GM21423 (cell line): ENCODE measurements at regions not wholly inside any gene's neighbourhood (a gene's known extent, or its start where the extent isn't known, plus 50 kb on each side); places are given as distances from the start of the nearest gene placed in this dataset.
A peak's percentile ranks its signal among the peaks of the same experiment; 100 is the strongest.

Source experiments
- ATAC-seq: cut with Tn5 transposase; IDR thresholded peaks from one replicate; pipeline ENCODE4 v1.9.1; 2021; ENCODE audit warnings: mild to moderate bottlenecking, moderate library complexity; ENCODE audit not compliant: unreplicated experiment

GRCh38 chr14:101064121-101064661 lies 160.7 kb upstream of the RTL1 start:
- ATAC-seq = no peak

GRCh38 chr14:101064718-101065117 lies 161.2 kb upstream of the RTL1 start:
- no peak for ATAC-seq

GRCh38 chr14:101065246-101065645 lies 161.7 kb upstream of the RTL1 start:
- ATAC-seq = no peak

GRCh38 chr14:101065696-101066694 lies 162.5 kb upstream of the RTL1 start:
- ATAC-seq = no peak

- no peak for ATAC-seq
These were observed 163.4 kb upstream of the RTL1 start for GRCh38 chr14:101066826-101067510.

GRCh38 chr14:101068313-101069227 lies 165.0 kb upstream of the RTL1 start:
- ATAC-seq = no peak

GRCh38 chr14:101069228-101069549 lies 165.7 kb upstream of the RTL1 start:
- no peak for ATAC-seq

GRCh38 chr14:101069666-101070362 lies 166.3 kb upstream of the RTL1 start:
- ATAC-seq = no peak

- ATAC-seq = no peak
These were observed 167.3 kb upstream of the RTL1 start for GRCh38 chr14:101070540-101071492.

- ATAC-seq = no peak
These were observed 168.0 kb upstream of the RTL1 start for GRCh38 chr14:101071493-101071906.

GRCh38 chr14:101072070-101072469 lies 168.5 kb upstream of the RTL1 start:
- no peak for ATAC-seq

- ATAC-seq = no peak
These were observed 169.0 kb upstream of the RTL1 start for GRCh38 chr14:101072531-101072930.

GRCh38 chr14:101072945-101073597 lies 169.5 kb upstream of the RTL1 start:
- peak; percentile 64 for ATAC-seq

- no peak for ATAC-seq
These were observed 170.1 kb upstream of the RTL1 start for GRCh38 chr14:101073598-101073965.

GRCh38 chr14:101074196-101075024 lies 170.9 kb upstream of the RTL1 start:
- ATAC-seq = no peak

- peak; percentile 70 for ATAC-seq
These were observed 171.7 kb upstream of the RTL1 start for GRCh38 chr14:101075025-101075800.
